NCI-H1048 (cell line): ENCODE measurements at regions not wholly inside any gene's neighbourhood (a gene's known extent, or its start where the extent isn't known, plus 50 kb on each side); places are given as distances from the start of the nearest gene placed in this dataset.

Experiments used
- DNase-seq: peaks from one replicate; lab custom pipeline; 2025; lab: John Stamatoyannopoulos, UW

- DNase-seq: no peak
Measured at GRCh38 chr6:26312501-26313397, 52.2 kb upstream of the BTN3A2 start.
